ENCODE measurements at regions not wholly inside any gene's neighbourhood (a gene's known extent, or its start where the extent isn't known, plus 50 kb on each side); places are given as distances from the start of the nearest gene placed in this dataset.

- no peak overlapping the region for H3K4me3 ChIP-seq (ENCODE audit: low read depth, low read length)
- H3K4me1 ChIP-seq: no peaks in the 10 kb centered on the region
- no peak for DNase-seq
- H3K36me3 ChIP-seq: no peaks in the 10 kb centered on the region
- H3K9me3 ChIP-seq: no peaks in the 10 kb centered on the region
- no peak for TF ChIP-seq CTCF (IDR thresholded peaks at IDR 0.05; ENCODE audit: low read depth, low read length)
- no peaks in the 10 kb centered on the region for H3K27me3 ChIP-seq
Measured at GRCh38 chr2:125167152-125167551, 1142.1 kb downstream of the CNTNAP5 start.

- no peak overlapping the region for H3K4me3 ChIP-seq (ENCODE audit: low read depth, low read length)
- H3K4me1 ChIP-seq: no peaks in the 10 kb centered on the region
- no peaks in the 10 kb centered on the region for H3K27me3 ChIP-seq
- no peak for TF ChIP-seq CTCF (IDR thresholded peaks at IDR 0.05; ENCODE audit: low read depth, low read length)
- H3K36me3 ChIP-seq: no peaks in the 10 kb centered on the region
- no peaks in the 10 kb centered on the region for H3K9me3 ChIP-seq
- DNase-seq: no peak
Measured at GRCh38 chr2:125167820-125168219, 1142.7 kb downstream of the CNTNAP5 start.

- TF ChIP-seq CTCF (IDR thresholded peaks at IDR 0.05; ENCODE audit: low read depth, low read length): no peak
- H3K4me3 ChIP-seq (ENCODE audit: low read depth, low read length): no peak overlapping the region
- DNase-seq: no peak
- H3K27me3 ChIP-seq: no peaks in the 10 kb centered on the region
- H3K36me3 ChIP-seq: no peaks in the 10 kb centered on the region
- no peaks in the 10 kb centered on the region for H3K9me3 ChIP-seq
- H3K4me1 ChIP-seq: no peaks in the 10 kb centered on the region
Measured at GRCh38 chr2:125168442-125168841, 1143.4 kb downstream of the CNTNAP5 start.

GRCh38 chr2:125169022-125169763 lies 1144.1 kb downstream of the CNTNAP5 start:
- Histone ChIP-seq H3K4me1 (no peaks in the 10 kb centered on the region), H3K36me3 (no peaks in the 10 kb centered on the region), H3K27me3 (no peaks in the 10 kb centered on the region), H3K4me3 (ENCODE audit: low read depth, low read length) (no peak overlapping the region), H3K9me3 (no peaks in the 10 kb centered on the region)
- no peak for TF ChIP-seq CTCF (IDR thresholded peaks at IDR 0.05; ENCODE audit: low read depth, low read length)
- no peak for DNase-seq

- no peaks in the 10 kb centered on the region for H3K4me1 ChIP-seq
- H3K36me3 ChIP-seq: no peaks in the 10 kb centered on the region
- H3K9me3 ChIP-seq: no peaks in the 10 kb centered on the region
- DNase-seq: no peak
- H3K4me3 ChIP-seq (ENCODE audit: low read depth, low read length): no peak overlapping the region
- no peak for TF ChIP-seq CTCF (IDR thresholded peaks at IDR 0.05; ENCODE audit: low read depth, low read length)
- no peaks in the 10 kb centered on the region for H3K27me3 ChIP-seq
Measured at GRCh38 chr2:125169764-125170146, 1144.7 kb downstream of the CNTNAP5 start.

- H3K4me3 ChIP-seq (ENCODE audit: low read depth, low read length): no peak overlapping the region
- no peaks in the 10 kb centered on the region for H3K9me3 ChIP-seq
- H3K4me1 ChIP-seq: no peaks in the 10 kb centered on the region
- no peak for DNase-seq
- no peaks in the 10 kb centered on the region for H3K36me3 ChIP-seq
- no peaks in the 10 kb centered on the region for H3K27me3 ChIP-seq
- no peak for TF ChIP-seq CTCF (IDR thresholded peaks at IDR 0.05; ENCODE audit: low read depth, low read length)
Measured at GRCh38 chr2:125172181-125172580, 1147.1 kb downstream of the CNTNAP5 start.
